ENCODE measurements at regions not wholly inside any gene's neighbourhood (a gene's known extent, or its start where the extent isn't known, plus 50 kb on each side); places are given as distances from the start of the nearest gene placed in this dataset.

- ChIA-PET CTCF (interaction anchor here (2.2 kb wide), 1 partner anchor 8 kb away, joined by 4 read pairs; no protein-coding TSS in a partner anchor), POLR2A (no interaction called here)
- no peak for DNase-seq (ENCODE audit: extremely low spot score)
- no peak for TF ChIP-seq CTCF (IDR thresholded peaks at IDR 0.05; ENCODE audit: control extremely low read depth, extremely low read depth, low read depth, missing control alignments)
Measured at GRCh38 chr3:67118635-67119034, 120.5 kb downstream of the KBTBD8 start.

DNA sequence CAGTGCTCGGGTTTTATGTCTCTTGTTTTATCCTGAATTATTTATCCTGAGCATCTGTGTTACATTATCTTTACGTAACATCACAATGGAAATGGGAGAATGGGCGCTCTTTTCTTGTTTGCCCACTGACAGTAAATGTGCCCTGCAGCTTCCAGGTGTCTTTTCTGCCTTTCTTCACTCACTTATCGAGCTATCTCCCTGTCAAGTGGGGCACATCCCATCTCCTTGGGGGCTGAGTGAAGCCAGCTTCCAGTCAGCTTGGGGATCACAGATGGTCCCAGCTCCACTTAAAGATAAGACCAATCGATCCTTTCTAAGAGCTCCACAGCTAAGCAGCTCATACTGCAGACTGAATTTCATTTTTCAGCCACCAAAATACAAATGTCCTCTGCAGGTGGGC lies 125.8 kb downstream of the KBTBD8 start:
- ChIA-PET POLR2A (no interaction called here), CTCF (interaction anchor here (1.5 kb wide), 1 partner anchor 11 kb away, joined by 16 read pairs; no protein-coding TSS in a partner anchor)
- no peak for DNase-seq (ENCODE audit: extremely low spot score)
- TF ChIP-seq CTCF (IDR thresholded peaks at IDR 0.05; ENCODE audit: control extremely low read depth, extremely low read depth, low read depth, missing control alignments) = no peak

DNA sequence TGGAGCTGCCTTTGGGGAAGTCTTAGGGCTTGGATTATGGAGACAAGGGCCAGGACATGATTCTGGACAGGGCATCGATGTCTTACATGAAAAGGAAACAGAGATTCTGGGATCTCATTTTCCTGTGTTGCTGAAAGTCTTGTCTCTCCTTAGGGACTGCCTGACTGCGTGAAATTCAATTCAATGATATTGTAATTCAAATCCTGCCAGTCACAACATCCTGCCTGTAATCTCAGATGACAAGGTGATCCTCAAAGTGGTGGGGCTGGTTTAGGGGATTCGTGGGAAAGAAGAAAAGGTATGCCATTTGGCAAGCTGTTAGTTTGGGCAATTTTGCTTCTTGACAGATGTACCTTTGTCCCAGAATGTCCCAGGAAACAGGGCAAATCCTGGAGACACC lies 129.1 kb downstream of the KBTBD8 start:
- ChIA-PET CTCF (interaction anchor here (2.1 to 3.1 kb wide), 2 partner anchors 14 to 17 kb away, joined by 10 to 16 read pairs; no protein-coding TSS in a partner anchor), POLR2A (no interaction called here)
- DNase-seq (ENCODE audit: extremely low spot score) = no peak
- no peak for TF ChIP-seq CTCF (IDR thresholded peaks at IDR 0.05; ENCODE audit: control extremely low read depth, extremely low read depth, low read depth, missing control alignments)

DNA sequence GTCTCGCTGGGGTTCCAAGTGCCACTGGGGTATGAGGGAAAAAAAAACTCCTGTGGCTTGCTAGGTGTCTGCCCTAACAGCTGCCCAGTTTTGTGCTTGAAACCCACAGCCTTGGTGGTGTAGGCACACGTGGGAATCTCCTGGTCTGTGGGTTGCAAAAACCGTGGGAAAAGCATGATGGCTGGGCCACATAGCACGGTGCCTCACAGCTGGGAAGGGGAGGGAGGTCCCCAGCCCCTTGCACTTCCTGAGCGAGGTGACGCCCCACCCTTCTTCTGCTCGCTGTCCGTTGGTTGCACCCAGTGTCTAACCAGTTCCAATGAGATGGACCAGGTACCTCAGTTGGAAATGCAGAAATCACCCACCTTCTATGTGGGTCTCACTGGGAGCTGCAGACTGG lies 144.3 kb downstream of the KBTBD8 start:
- ChIA-PET POLR2A (no interaction called here), CTCF (no interaction called here)
- no peak for DNase-seq (ENCODE audit: extremely low spot score)
- TF ChIP-seq CTCF (IDR thresholded peaks at IDR 0.05; ENCODE audit: control extremely low read depth, extremely low read depth, low read depth, missing control alignments) = no peak

DNA sequence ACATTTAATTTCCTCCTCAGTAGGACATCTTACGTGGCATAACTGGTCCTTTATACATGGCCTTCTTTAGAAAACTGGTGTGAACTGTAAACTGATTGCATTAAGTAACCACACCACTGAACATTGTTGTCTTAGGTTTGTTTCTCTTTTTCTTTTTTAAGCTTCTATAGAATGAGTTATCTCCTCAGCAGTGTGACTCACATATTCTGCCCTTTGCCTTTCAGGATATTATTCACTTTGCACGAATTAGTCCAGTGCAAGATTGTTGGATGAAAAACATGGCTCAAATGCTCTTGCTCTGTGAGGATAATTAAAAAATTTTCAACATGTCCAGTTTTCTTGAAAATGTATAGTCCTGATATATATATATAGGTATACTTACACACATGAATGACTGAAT lies 147.6 kb downstream of the KBTBD8 start:
- TF ChIP-seq CTCF (IDR thresholded peaks at IDR 0.05; ENCODE audit: control extremely low read depth, extremely low read depth, low read depth, missing control alignments) = no peak
- no peak for DNase-seq (ENCODE audit: extremely low spot score)
- ChIA-PET POLR2A (no interaction called here), CTCF (interaction anchor here (0.9 kb wide), 1 partner anchor 132 kb away, joined by 3 read pairs; no protein-coding TSS in a partner anchor)

GRCh38 chr3:67154429-67154828 lies 156.3 kb downstream of the KBTBD8 start:
- no peak for DNase-seq (ENCODE audit: extremely low spot score)
- ChIA-PET POLR2A (no interaction called here), CTCF (no interaction called here)
- TF ChIP-seq CTCF (IDR thresholded peaks at IDR 0.05; ENCODE audit: control extremely low read depth, extremely low read depth, low read depth, missing control alignments) = no peak

DNA sequence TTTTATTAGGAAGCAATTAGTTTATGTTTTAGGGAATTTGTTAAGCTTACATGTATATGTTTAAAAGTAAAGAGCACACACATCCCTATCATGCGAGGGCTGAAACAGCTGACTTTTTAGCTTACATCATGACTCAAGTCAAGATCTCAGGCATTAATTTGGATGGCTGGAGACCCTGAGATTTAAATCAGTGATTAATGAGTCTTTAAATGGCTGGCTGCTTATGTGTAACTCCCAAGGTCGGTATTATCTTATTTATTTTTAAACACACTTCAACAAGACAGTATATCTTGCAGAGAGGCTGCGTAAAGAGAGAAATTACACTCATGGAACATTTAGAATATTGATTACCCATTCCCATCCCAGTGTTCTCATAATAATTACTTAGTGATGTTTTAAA lies 169.4 kb downstream of the KBTBD8 start:
- CTCF ChIA-PET = no interaction called here
- TF ChIP-seq CTCF (IDR thresholded peaks at IDR 0.05; ENCODE audit: control extremely low read depth, extremely low read depth, low read depth, missing control alignments) = no peak
- POLR2A ChIA-PET = interaction anchor here (0.6 kb wide), 1 partner anchor 510 kb away, joined by 3 read pairs; no protein-coding TSS in a partner anchor
- DNase-seq (ENCODE audit: extremely low spot score) = no peak

All from GM10248 (cell line).